ENCODE measurements at regions not wholly inside any gene's neighbourhood (a gene's known extent, or its start where the extent isn't known, plus 50 kb on each side); places are given as distances from the start of the nearest gene placed in this dataset.

DNA sequence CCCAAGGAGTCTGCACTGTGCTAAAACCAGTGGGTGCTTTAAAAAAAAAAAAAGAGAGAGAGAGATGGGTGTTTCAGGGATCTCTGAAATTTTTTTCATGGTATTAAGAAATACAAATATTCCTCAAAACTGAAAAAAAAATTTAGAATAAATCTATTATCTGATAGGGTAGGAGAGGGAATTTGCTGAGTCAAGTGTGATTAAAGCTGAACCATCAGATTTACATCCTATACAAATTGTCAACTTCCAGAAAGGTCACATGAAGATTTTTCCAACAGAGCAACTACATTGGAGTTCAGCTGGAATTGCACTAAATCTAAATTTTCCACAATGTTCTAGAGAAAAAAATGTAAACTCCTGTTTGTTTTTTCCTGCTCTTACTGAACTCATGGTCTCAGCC lies 79.3 kb upstream of the DSCAM start:
- H2AFZ ChIP-seq (ENCODE audit: low read length): no peak overlapping the region
- no peaks in the 10 kb centered on the region for H3K36me3 ChIP-seq (ENCODE audit: insufficient read depth, low read length)
- 0 out of 2 replicates have a peak, but pooled peaks cover 2% of the 10 kb centered on the region for H3K9me3 ChIP-seq (ENCODE audit: insufficient read depth, low read depth, low read length)
- no peaks in the 10 kb centered on the region for H3K9me2 ChIP-seq (replicated peaks; ENCODE audit: low read depth, low read length)
- H4K20me1 ChIP-seq (ENCODE audit: insufficient read depth, low read length, poor library complexity, severe bottlenecking): no peaks in the 10 kb centered on the region
- H3K9ac ChIP-seq (ENCODE audit: low read depth, low read length, poor library complexity, severe bottlenecking): no peak overlapping the region
- no peaks in the 10 kb centered on the region for H3F3A ChIP-seq (ENCODE audit: low read depth)
- H3K79me2 ChIP-seq (ENCODE audit: insufficient read depth, low read length): no peaks in the 10 kb centered on the region
- H3K4me2 ChIP-seq (ENCODE audit: low read depth, low read length, poor library complexity, severe bottlenecking): no peak overlapping the region
- no peak overlapping the region for H3K4me3 ChIP-seq (ENCODE audit: low read length, poor library complexity, severe bottlenecking)
- no peaks in the 10 kb centered on the region for H3K27me3 ChIP-seq (ENCODE audit: insufficient read depth, low read length, poor library complexity, severe bottlenecking)
- no peaks in the 10 kb centered on the region for H3K4me1 ChIP-seq (ENCODE audit: insufficient read depth, low read length, poor library complexity, severe bottlenecking)
- TF ChIP-seq, protein P1, sequence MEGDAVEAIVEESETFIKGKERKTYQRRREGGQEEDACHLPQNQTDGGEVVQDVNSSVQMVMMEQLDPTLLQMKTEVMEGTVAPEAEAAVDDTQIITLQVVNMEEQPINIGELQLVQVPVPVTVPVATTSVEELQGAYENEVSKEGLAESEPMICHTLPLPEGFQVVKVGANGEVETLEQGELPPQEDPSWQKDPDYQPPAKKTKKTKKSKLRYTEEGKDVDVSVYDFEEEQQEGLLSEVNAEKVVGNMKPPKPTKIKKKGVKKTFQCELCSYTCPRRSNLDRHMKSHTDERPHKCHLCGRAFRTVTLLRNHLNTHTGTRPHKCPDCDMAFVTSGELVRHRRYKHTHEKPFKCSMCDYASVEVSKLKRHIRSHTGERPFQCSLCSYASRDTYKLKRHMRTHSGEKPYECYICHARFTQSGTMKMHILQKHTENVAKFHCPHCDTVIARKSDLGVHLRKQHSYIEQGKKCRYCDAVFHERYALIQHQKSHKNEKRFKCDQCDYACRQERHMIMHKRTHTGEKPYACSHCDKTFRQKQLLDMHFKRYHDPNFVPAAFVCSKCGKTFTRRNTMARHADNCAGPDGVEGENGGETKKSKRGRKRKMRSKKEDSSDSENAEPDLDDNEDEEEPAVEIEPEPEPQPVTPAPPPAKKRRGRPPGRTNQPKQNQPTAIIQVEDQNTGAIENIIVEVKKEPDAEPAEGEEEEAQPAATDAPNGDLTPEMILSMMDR (conservative IDR thresholded peaks at IDR 0.05; ENCODE audit: low read length): no peak
- no peak for TF ChIP-seq EZH2phosphoT487 (IDR thresholded peaks at IDR 0.05; ENCODE audit: borderline replicate concordance)

DNA sequence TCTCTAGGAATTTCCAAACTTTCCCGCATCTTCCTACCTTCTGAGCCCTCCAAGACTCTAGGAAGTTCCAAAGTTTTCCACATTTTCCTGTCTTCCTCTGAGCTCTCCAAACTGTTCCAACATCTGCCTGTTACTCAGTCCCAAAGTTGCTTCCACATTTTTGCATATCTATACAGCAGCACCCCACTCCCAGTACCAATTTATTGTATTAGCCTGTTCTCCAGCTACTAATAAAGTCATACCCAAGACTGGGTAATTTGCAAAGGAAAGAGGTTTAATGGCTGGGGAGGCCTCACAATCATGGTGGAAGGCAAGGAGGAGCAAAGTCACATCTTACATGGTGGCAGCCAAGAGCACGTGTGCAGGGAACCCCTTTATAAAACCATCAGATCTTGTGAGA lies 82.9 kb upstream of the DSCAM start:
- Histone ChIP-seq H3K79me2 (ENCODE audit: insufficient read depth, low read length) (no peaks in the 10 kb centered on the region), H3K4me1 (ENCODE audit: insufficient read depth, low read length, poor library complexity, severe bottlenecking) (no peaks in the 10 kb centered on the region), H4K20me1 (ENCODE audit: insufficient read depth, low read length, poor library complexity, severe bottlenecking) (no peaks in the 10 kb centered on the region), H3K27me3 (ENCODE audit: insufficient read depth, low read length, poor library complexity, severe bottlenecking) (no peaks in the 10 kb centered on the region), H3K4me2 (ENCODE audit: low read depth, low read length, poor library complexity, severe bottlenecking) (no peak overlapping the region), H3K4me3 (ENCODE audit: low read length, poor library complexity, severe bottlenecking) (no peak overlapping the region), H3K9ac (ENCODE audit: low read depth, low read length, poor library complexity, severe bottlenecking) (no peak overlapping the region), H2AFZ (ENCODE audit: low read length) (no peak overlapping the region), H3K9me3 (ENCODE audit: insufficient read depth, low read depth, low read length) (peaks cover 4% of the 10 kb centered on the region; the same call in 1 of the 2 replicates), H3K36me3 (ENCODE audit: insufficient read depth, low read length) (no peaks in the 10 kb centered on the region), H3K9me2 (replicated peaks; ENCODE audit: low read depth, low read length) (no peaks in the 10 kb centered on the region), H3F3A (ENCODE audit: low read depth) (no peaks in the 10 kb centered on the region)
- no peak for TF ChIP-seq EZH2phosphoT487 (IDR thresholded peaks at IDR 0.05; ENCODE audit: borderline replicate concordance)
- TF ChIP-seq, protein P1 (conservative IDR thresholded peaks at IDR 0.05; ENCODE audit: low read length): no peak

DNA sequence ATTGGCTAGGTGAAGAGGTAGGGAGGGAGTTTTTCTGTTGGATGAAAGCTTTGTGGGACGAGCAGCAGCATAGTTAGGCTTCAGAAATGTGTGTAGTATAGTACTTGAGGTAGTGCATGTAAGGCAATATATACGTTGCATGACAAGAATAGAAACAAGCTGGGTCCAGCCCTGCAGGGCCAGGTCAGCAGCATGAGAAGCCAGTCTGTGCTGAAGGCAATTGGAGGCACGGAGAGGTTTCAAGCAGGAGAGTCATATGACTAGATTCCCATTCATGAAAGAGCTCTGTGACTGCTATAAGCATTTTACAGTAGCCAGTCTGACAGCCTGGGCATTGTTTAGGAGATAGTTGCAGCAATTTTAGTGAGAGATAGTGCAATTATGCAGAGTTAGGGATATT lies 84.2 kb upstream of the DSCAM start:
- no peak for TF ChIP-seq EZH2phosphoT487 (IDR thresholded peaks at IDR 0.05; ENCODE audit: borderline replicate concordance)
- TF ChIP-seq, protein P1 (conservative IDR thresholded peaks at IDR 0.05; ENCODE audit: low read length): no peak
- peaks cover 4% of the 10 kb centered on the region; the same call in 1 of the 2 replicates for H3K9me3 ChIP-seq (ENCODE audit: insufficient read depth, low read depth, low read length)
- no peaks in the 10 kb centered on the region for H3K9me2 ChIP-seq (replicated peaks; ENCODE audit: low read depth, low read length)
- no peak overlapping the region for H3K4me2 ChIP-seq (ENCODE audit: low read depth, low read length, poor library complexity, severe bottlenecking)
- no peak overlapping the region for H3K4me3 ChIP-seq (ENCODE audit: low read length, poor library complexity, severe bottlenecking)
- H2AFZ ChIP-seq (ENCODE audit: low read length): no peak overlapping the region
- H3F3A ChIP-seq (ENCODE audit: low read depth): no peaks in the 10 kb centered on the region
- no peaks in the 10 kb centered on the region for H3K27me3 ChIP-seq (ENCODE audit: insufficient read depth, low read length, poor library complexity, severe bottlenecking)
- H3K4me1 ChIP-seq (ENCODE audit: insufficient read depth, low read length, poor library complexity, severe bottlenecking): no peaks in the 10 kb centered on the region
- H3K79me2 ChIP-seq (ENCODE audit: insufficient read depth, low read length): no peaks in the 10 kb centered on the region
- H3K36me3 ChIP-seq (ENCODE audit: insufficient read depth, low read length): no peaks in the 10 kb centered on the region
- H3K9ac ChIP-seq (ENCODE audit: low read depth, low read length, poor library complexity, severe bottlenecking): no peak overlapping the region
- no peaks in the 10 kb centered on the region for H4K20me1 ChIP-seq (ENCODE audit: insufficient read depth, low read length, poor library complexity, severe bottlenecking)
